DOHH2 (cell line): ENCODE measurements at regions not wholly inside any gene's neighbourhood (a gene's known extent, or its start where the extent isn't known, plus 50 kb on each side); places are given as distances from the start of the nearest gene placed in this dataset.

Experiments
- H3F3A ChIP-seq: fragments of 200-600 bp; sonication (generic), shearing (Covaris generic); 2 replicates; pipeline ENCODE4 v1.6.0; 2016; ENCODE audit warnings: antibody characterized with exemption, mild to moderate bottlenecking; ENCODE audit not compliant: control insufficient read depth, insufficient read depth
- H3K27ac ChIP-seq: fragments of 200-600 bp; sonication (generic); 2 replicates; pipeline ENCODE4 v1.5.1; 2014; ENCODE audit warnings: low read depth, mild to moderate bottlenecking, low read length, moderate library complexity
- H3K27me3 ChIP-seq: fragments of 200-600 bp; sonication (generic); 2 replicates; pipeline ENCODE4 v1.6.1; 2014; ENCODE audit warnings: mild to moderate bottlenecking, low read length, mixed read lengths; ENCODE audit not compliant: control insufficient read depth
- H3K36me3 ChIP-seq: fragments of 200-600 bp; sonication (generic); 2 replicates; pipeline ENCODE4 v1.6.1; 2014; ENCODE audit warnings: mild to moderate bottlenecking, low read length, moderate library complexity, mixed read lengths; ENCODE audit not compliant: control insufficient read depth
- H3K4me1 ChIP-seq: fragments of 200-600 bp; sonication (generic); 2 replicates; pipeline ENCODE4 v1.6.1; 2014; ENCODE audit warnings: mild to moderate bottlenecking, low read length, mixed read lengths; ENCODE audit not compliant: control insufficient read depth
- H3K4me2 ChIP-seq: fragments of 200-600 bp; sonication (generic); 2 replicates; pipeline ENCODE4 v1.6.0; 2014; ENCODE audit warnings: mild to moderate bottlenecking, low read length, moderate library complexity
- H3K4me3 ChIP-seq: fragments of 200-600 bp; sonication (generic); 2 replicates; pipeline ENCODE4 v1.5.1; 2014; ENCODE audit warnings: mild to moderate bottlenecking, low read length, mixed read lengths
- H3K79me2 ChIP-seq: fragments of 200-600 bp; sonication (generic); 2 replicates; pipeline ENCODE4 v1.6.1; 2014; ENCODE audit warnings: mild to moderate bottlenecking, low read length, mixed read lengths; ENCODE audit not compliant: control insufficient read depth
- H3K9me2 ChIP-seq: fragments of 200-600 bp; sonication (generic); replicated peaks from 2 replicates; pipeline ENCODE4 v1.6.1; 2014; ENCODE audit warnings: mild to moderate bottlenecking, low read length, mixed read lengths; ENCODE audit not compliant: control insufficient read depth
- H3K9me3 ChIP-seq: fragments of 200-600 bp; sonication (generic); 2 replicates; pipeline ENCODE4 v1.6.1; 2014; ENCODE audit warnings: antibody characterized with exemption, low read length, mixed read lengths; ENCODE audit not compliant: control insufficient read depth, insufficient read depth
- H4K20me1 ChIP-seq: fragments of 200-600 bp; sonication (generic); 2 replicates; pipeline ENCODE4 v1.6.0; 2014; ENCODE audit warnings: low read depth, mild to moderate bottlenecking, antibody characterized with exemption, low read length, moderate library complexity; ENCODE audit not compliant: control insufficient read depth, insufficient read depth
- CTCF ChIP-seq: fragments of 200-600 bp; sonication (generic); IDR thresholded peaks from one replicate; pipeline ENCODE4 v1.5.1; 2014; ENCODE audit warnings: antibody characterized with exemption, mild to moderate bottlenecking, low read depth, low read length; ENCODE audit not compliant: poor library complexity, severe bottlenecking
- EZH2phosphoT487 ChIP-seq: fragments of 200-600 bp; sonication (generic); IDR thresholded peaks from 2 replicates; pipeline ENCODE4 v1.6.1; 2017; ENCODE audit warnings: borderline replicate concordance, mild to moderate bottlenecking, antibody characterized with exemption, low read length, moderate library complexity, mixed read lengths

- Histone ChIP-seq H3K79me2 (no peaks in the 10 kb centered on the region), H3K4me2 (no peak overlapping the region), H3K4me3 (no peak overlapping the region), H3K9me3 (no peaks in the 10 kb centered on the region), H3F3A (no peaks in the 10 kb centered on the region), H3K36me3 (no peaks in the 10 kb centered on the region), H3K9me2 (no peaks in the 10 kb centered on the region), H3K27ac (no peak overlapping the region), H4K20me1 (no peaks in the 10 kb centered on the region), H3K27me3 (no peaks in the 10 kb centered on the region), H3K4me1 (no peaks in the 10 kb centered on the region)
- TF ChIP-seq CTCF = no peak
- no peak for TF ChIP-seq EZH2phosphoT487
Measured at GRCh38 chr1:199553104-199553503, 474.4 kb upstream of the NR5A2 start.

- TF ChIP-seq CTCF (no peak), EZH2phosphoT487 (no peak)
- H3K4me3 ChIP-seq = no peak overlapping the region
Measured at GRCh38 chr1:199561334-199561733, 466.2 kb upstream of the NR5A2 start.

GRCh38 chr1:199573047-199573446 lies 454.5 kb upstream of the NR5A2 start:
- no peak for TF ChIP-seq CTCF
- TF ChIP-seq EZH2phosphoT487 = no peak
- no peak overlapping the region for H3K27ac ChIP-seq

More at GRCh38 chr1:199561334-199561733, 466.2 kb upstream of the NR5A2 start:
- H3K27ac ChIP-seq = no peak overlapping the region
- H3K27me3 ChIP-seq = no peaks in the 10 kb centered on the region
- no peaks in the 10 kb centered on the region for H3K9me2 ChIP-seq
- no peaks in the 10 kb centered on the region for H3K4me1 ChIP-seq
- no peaks in the 10 kb centered on the region for H3F3A ChIP-seq
- H4K20me1 ChIP-seq = no peaks in the 10 kb centered on the region
- H3K79me2 ChIP-seq = no peaks in the 10 kb centered on the region
- no peaks in the 10 kb centered on the region for H3K36me3 ChIP-seq
- H3K4me2 ChIP-seq = no peak overlapping the region
- no peaks in the 10 kb centered on the region for H3K9me3 ChIP-seq

GRCh38 chr1:199574950-199575349 lies 452.6 kb upstream of the NR5A2 start:
- no peak overlapping the region for H3K4me3 ChIP-seq
- H4K20me1 ChIP-seq = no peaks in the 10 kb centered on the region
- no peaks in the 10 kb centered on the region for H3K9me2 ChIP-seq
- H3K4me1 ChIP-seq = peaks cover 8% of the 10 kb centered on the region
- no peak overlapping the region for H3K4me2 ChIP-seq
- H3K9me3 ChIP-seq = no peaks in the 10 kb centered on the region
- H3F3A ChIP-seq = no peaks in the 10 kb centered on the region
- H3K36me3 ChIP-seq = no peaks in the 10 kb centered on the region
- TF ChIP-seq EZH2phosphoT487 (no peak), CTCF (no peak)
- H3K27ac ChIP-seq = no peak overlapping the region
- H3K79me2 ChIP-seq = no peaks in the 10 kb centered on the region
- H3K27me3 ChIP-seq = no peaks in the 10 kb centered on the region

More at GRCh38 chr1:199573047-199573446, 454.5 kb upstream of the NR5A2 start:
- H3K79me2 ChIP-seq = no peaks in the 10 kb centered on the region
- H3F3A ChIP-seq = no peaks in the 10 kb centered on the region
- H4K20me1 ChIP-seq = no peaks in the 10 kb centered on the region
- no peaks in the 10 kb centered on the region for H3K36me3 ChIP-seq
- no peak overlapping the region for H3K4me2 ChIP-seq
- no peak overlapping the region for H3K4me3 ChIP-seq
- H3K9me2 ChIP-seq = no peaks in the 10 kb centered on the region
- H3K4me1 ChIP-seq = peaks cover 16% of the 10 kb centered on the region
- no peaks in the 10 kb centered on the region for H3K27me3 ChIP-seq
- H3K9me3 ChIP-seq = no peaks in the 10 kb centered on the region
